Right forelimb (tissue), 1 donor: ENCODE measurements at regions not wholly inside any gene's neighbourhood (a gene's known extent, or its start where the extent isn't known, plus 50 kb on each side); places are given as distances from the start of the nearest gene placed in this dataset.
A peak's percentile ranks its signal among the peaks of the same experiment; 100 is the strongest.

Experiments
- DNase-seq: peaks from one replicate; pipeline ENCODE4 v3.0.0-alpha.2; 2018

GRCh38 chr11:26777372-26777808 lies 55.5 kb upstream of the SLC5A12 start:
- DNase-seq: peak; percentile 76

GRCh38 chr11:26778000-26778757 lies 56.3 kb upstream of the SLC5A12 start:
- DNase-seq: no peak

- no peak for DNase-seq
Measured at GRCh38 chr11:26779074-26779865, 57.4 kb upstream of the SLC5A12 start.

- no peak for DNase-seq
Measured at GRCh38 chr11:26780376-26781085, 58.7 kb upstream of the SLC5A12 start.

DNA sequence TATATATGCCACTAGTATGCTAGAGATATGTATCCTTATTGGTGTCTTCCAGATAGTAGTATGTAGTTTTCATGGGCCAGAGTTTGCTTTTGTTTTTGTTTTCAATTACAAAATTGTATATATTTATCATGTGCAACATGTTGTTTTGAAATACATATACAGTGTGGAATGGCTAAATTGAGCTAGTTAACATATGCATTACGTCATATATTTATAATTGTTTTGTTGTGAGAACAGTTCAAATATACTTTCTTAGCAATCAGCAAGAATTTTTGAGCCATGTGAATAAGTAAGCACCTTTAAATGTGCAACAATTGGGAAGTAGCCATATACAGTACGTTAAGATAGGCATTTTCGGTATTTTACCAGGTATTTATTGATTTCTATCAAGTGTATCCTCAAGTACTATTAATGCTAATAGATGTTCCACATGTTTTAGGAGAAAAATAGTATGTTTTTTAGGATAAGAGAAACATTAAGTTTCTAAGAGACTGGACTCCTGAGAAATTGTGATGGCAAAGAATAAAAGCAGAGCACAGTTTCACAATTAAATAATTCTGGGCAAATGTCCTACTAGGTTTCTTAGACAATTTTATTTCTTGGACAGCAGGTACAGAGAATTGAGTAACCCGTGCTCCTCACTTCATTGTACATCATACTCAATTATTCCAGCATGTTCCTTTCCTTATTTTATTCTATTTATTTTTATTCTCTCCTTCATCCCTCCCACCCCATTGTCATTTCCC lies 60.5 kb upstream of the SLC5A12 start:
- DNase-seq: no peak

- DNase-seq: no peak
Measured at GRCh38 chr11:26783997-26784396, 62.1 kb upstream of the SLC5A12 start.

GRCh38 chr11:26790738-26791137 lies 68.9 kb upstream of the SLC5A12 start:
- DNase-seq: no peak

DNA sequence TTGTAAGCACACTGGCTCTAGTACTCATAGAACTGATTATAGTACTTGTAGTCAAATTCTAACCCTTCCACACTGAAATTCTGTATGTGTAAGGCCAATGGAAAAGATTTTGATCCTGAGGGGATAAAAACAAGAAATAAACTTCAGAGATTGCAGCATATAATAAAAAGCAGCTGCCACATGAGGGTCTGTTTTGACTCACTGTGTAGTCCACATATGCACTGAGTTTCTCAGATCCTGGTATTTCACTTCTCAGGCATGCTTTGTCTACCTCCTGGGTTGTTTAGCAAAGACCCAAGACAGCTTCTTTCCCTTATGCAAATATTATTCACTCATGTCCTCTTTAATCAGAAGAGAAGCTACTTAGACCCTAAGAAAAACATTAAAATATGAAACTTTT lies 71.1 kb upstream of the SLC5A12 start:
- DNase-seq: no peak

DNA sequence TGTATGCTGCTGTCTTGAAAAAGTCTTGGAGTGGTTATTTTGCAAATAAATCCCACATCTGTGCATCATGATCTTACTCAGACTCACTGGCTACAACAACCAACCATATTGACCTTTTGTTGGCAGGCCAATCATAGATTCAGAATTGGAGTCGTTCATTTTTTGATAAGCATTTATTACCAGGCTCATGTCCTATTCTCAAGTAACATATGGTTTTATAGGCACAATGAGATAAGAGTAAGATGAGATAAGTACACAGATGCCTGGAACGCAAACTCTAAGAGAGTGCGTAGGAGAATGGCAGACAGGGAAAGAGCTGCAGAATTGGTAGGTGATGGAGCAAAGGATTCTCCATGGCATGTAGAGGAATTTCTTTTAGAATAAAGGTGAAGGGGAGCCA lies 71.6 kb upstream of the SLC5A12 start:
- no peak for DNase-seq

DNA sequence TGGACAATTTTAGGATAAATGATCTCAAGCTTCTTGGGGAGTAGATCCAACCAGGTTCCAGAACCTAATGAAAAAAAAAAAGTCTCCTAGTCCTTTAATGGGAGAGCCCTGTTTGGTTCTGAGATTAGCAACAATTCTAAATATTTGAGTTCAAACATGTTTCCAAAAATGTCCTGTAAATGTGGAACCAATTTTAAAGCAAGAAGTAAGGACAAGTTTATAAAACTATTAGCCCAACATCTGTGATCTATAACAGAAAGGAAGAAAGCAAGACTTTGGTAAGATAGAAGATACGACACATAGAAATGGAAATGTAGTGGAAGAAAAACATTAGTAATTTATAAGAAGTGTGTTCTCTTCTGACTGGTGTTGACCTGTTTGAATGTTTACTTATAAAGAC lies 79.7 kb upstream of the SLC5A12 start:
- no peak for DNase-seq

DNA sequence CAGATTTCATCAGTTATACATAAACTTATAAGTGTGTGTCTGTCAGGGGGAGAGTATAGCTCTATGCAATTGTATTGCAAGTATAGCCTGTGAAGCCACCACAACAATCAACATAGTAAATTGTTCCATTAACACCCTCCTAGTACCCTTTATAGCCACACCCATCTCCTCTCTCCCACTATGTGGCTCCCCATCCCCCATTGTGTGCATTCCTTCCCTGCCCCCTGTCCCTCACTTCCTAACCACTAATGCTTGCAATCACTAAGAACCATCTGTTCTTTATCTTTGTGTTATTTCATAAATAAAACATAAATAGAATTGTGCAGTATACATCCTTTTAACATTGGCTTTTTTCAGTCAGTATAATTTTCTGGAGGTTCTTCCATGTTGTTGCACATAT lies 83.1 kb upstream of the SLC5A12 start:
- no peak for DNase-seq

- no peak for DNase-seq
Measured at GRCh38 chr11:26806219-26806618, 84.4 kb upstream of the SLC5A12 start.

GRCh38 chr11:26820739-26821138 lies 98.9 kb upstream of the SLC5A12 start:
- no peak for DNase-seq

GRCh38 chr11:26823963-26824362 lies 102.1 kb upstream of the SLC5A12 start:
- DNase-seq: no peak

- no peak for DNase-seq
Measured at GRCh38 chr11:26827567-26828081, 105.8 kb upstream of the SLC5A12 start.

- DNase-seq: no peak
Measured at GRCh38 chr11:26828288-26828687, 106.4 kb upstream of the SLC5A12 start.

DNA sequence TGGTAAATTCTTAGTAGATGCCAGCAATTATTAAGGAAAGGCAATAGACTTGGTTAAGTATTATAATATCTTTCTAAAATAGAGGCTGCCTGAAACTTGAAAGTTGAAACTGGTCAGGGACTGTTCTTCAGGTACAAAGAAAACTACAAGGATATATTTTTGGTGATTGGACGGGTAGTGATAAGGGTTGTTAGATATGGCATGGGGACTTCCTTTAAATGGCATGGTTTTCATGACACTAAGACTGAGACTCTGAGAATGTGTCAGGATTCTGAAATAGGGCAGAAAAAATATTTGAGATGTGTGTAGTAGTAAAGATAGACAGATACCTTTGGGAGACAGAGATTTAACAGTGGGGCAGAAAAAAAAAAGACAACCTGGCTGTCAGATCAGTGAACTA lies 108.4 kb upstream of the SLC5A12 start:
- no peak for DNase-seq

- DNase-seq: no peak
Measured at GRCh38 chr11:26830757-26831156, 108.9 kb upstream of the SLC5A12 start.

GRCh38 chr11:26834601-26835000 lies 112.7 kb upstream of the SLC5A12 start:
- no peak for DNase-seq

- DNase-seq: no peak
Measured at GRCh38 chr11:26835611-26836010, 113.8 kb upstream of the SLC5A12 start.

- no peak for DNase-seq
Measured at GRCh38 chr11:26837154-26837553, 115.3 kb upstream of the SLC5A12 start.

DNA sequence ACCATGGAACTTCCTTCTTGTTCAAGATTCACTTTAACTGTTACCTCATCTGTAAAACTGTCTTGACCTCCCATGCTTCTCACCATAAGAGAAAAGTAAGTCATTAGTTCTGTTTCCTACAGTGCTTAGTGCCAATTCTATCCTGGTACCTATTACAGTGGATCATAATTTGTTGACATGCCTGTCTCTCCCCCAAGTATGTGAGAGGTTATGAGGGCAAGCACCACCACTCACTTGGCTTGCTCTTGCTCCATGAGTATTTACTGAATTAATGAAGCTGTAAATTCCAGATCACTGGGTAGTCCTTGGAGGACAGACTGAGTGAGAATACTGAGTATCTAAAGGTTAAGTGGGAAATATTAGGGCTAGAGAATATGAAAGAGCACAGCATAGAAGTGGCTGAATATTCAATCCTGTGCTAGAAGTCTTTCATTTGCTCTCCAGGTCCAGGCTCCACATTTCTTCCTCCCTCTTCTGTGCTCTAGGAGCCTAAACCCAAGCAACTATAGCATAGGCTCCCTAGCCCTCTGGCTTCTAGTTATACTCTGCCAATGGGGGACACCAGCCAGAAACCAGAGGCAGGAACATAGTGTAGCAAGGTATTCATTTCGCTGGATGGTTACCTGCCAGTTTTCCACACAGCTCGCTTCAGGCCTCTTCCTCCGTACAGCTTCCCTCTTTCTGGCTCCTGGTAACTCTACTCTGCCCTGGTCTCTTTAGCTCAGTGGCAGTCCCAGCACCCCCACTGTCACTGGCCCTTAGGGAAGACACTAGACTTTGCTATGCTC lies 118.2 kb upstream of the SLC5A12 start:
- DNase-seq: no peak
